GM19025 (cell line): ENCODE measurements at regions not wholly inside any gene's neighbourhood (a gene's known extent, or its start where the extent isn't known, plus 50 kb on each side); places are given as distances from the start of the nearest gene placed in this dataset.

Source experiments
- ATAC-seq: cut with Tn5 transposase; IDR thresholded peaks from one replicate; pipeline ENCODE4 v1.9.1; 2021; ENCODE audit warnings: mild to moderate bottlenecking, low read depth, moderate library complexity; ENCODE audit not compliant: unreplicated experiment

DNA sequence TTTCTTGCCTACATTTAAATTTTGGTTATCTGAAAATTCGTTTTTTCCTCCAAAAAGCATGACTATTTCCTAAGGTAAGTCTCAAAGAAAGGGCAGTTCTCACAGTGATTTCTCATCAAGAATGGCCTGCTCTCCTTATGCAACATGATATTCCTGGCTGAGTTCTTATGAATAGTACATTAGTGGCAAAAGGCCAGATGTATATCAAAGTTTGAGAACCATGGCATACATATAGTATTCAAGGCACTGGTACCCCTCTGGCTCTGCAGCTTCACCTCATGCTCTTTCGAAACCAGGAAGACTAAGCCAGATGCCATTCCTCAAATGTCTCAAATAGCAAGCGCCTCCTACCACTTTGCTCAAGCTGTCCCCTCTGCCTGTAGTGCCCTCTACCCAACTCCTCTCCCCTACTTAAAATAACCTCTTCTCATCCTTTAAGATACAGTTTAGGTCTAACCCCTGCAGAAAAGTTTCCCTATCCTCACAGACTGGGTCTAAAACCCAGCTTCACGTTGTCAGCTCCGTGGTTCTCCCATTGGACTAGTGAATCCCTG is 280.3 kb downstream of the HACE1 start:
- ATAC-seq, result no peak

DNA sequence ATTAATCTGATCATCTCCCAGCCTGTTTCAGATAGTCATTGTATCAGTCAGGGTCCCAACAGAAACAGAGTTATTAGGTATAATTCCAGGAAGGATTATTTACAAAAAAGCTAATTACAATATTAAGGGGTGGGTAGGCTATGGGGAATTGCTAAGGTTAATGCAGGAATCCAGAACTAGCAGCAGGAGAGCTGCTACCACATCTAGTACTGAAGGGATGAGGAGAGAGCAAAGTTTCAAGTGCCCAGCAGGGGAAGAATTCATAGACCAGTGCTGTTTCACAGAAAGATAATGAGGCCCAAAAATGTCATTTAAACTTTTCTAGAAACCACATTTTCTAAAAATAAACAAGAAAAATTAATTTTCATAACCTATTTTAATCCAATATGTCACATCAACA is 284.2 kb downstream of the HACE1 start:
- no peak for ATAC-seq

- ATAC-seq, result no peak
Observed at GRCh38 chr6:104574135-104574750, 285.5 kb downstream of the HACE1 start.

DNA sequence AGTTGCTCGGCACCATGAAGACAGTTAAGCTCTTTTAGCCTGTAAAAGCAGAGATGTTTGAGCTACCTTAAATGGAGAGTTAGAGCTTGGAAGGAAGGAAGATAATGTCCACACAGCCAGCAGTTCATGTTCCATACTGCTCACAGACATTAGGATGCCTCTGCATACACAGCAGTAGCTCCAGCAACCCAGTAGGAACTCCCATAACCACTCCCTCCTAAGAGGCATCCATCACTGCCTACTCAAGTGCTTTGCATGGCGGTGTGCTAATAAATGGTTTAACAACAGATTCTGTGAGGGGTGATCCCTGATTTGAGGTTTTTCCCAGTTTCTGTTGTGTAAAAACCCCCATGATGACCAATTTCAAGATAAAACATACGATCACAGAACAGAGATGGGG is 286.4 kb downstream of the HACE1 start:
- no peak for ATAC-seq

DNA sequence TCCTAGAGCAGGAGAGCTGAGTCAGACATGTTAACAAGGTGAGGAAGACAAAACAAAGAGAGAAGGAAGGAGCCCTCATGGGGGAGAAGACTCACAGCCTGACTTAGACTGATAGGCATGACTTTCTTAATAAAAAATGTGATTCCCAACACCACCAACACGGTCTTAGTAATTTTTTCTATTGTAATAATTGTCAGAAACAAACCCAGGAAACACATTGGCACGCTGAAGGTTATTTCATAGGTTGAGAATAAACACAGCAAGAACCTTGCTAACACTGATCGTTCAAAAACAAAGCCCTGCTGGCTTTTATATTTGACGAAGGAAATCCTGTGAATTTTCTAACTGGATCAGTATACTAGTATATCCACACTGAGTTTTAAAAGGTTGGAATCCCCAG is 286.8 kb downstream of the HACE1 start:
- ATAC-seq, result no peak

GRCh38 chr6:104566411-104566810 is 293.3 kb downstream of the HACE1 start:
- no peak for ATAC-seq

DNA sequence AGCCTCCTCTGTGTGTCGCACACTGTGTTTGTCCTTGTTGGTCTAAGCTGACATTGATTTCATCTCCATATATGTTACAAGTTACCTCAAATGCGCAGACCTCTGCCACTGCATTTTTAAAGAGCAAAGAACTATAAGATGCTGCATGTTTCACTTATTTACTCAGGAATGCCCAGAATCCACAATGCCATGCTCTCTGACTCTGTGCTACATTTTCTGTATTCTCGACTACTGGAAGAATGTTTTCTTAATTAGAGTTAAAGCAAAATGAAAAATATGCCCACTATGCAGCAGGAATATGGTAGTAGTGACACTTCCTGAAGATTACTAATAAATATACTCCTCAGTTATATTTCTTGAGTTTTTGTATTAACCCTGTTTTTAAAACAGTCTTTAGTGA is 296.4 kb downstream of the HACE1 start:
- ATAC-seq, result no peak

DNA sequence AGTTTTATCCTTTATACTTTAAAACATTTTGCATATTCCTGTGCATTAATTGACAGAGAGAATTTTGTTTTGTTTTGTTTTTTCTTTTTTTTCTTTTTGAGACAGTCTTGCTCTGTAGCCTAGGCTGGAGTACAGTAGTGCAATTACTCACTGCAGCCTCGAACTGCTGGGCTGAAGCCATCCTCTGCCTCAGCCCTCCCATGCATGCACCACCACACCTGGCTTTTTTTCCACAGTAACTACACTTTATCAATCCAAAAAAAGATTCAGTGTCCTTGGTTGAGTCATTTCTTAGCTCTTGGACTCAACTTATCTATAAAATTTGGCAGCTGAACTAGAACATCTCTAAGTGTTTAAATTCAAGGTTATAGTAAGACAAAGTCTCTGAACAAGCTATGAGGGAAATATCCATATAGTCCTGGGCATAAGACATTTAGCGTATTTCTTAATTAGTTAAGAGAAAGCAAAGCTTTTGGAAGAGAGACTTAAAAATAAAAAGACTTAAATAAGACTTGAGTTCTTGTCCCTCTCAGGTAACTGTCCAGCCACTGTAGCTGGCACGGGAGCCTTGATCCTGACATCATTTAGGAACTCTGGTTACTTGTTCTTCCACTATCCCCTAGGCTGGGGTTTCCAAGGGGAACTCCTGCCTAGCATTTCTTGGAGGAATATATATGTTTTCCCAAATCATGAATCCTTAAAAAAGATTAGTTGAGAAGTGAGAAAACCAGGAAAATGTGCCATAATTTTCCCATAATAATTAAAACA is 300.1 kb downstream of the HACE1 start:
- no peak for ATAC-seq

DNA sequence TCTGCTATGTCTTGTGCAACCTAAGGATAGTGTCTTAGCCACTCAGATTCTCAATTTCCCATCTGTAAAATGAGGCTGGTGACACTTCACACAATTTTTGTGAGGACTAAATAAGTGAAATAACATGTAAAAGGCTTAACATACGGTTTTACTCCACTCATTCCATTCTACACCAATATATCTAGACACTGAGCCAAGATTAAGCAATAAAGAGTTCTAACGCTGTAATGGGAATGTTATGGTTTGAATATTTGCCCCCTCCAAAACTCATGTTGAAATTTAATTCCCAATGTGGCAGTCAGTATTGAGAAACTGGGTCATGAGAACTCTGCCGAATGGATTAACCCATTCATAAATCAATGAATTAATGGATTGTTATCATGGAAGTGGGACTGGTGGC is 301.0 kb downstream of the HACE1 start:
- no peak for ATAC-seq

- no peak for ATAC-seq
Observed at GRCh38 chr6:104548297-104548696, 311.4 kb downstream of the HACE1 start.

DNA sequence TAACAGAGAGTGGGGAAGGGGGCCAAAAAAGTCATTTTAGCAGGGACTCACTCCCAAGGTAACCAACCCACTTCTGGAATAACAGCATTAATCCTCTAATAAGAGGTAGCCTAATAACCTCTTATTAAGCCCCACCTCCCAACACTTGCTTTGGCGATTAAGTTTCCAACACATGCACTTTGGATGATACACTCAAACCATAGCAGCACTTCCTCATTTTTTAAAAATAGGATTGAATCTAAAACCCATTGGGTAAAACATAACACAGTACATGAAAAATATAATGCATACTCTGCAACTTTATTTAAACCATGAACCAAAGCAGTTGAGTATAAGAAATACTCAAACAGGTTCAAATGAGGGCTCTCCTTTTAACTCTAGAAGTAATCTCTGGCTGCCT is 318.3 kb downstream of the HACE1 start:
- ATAC-seq, result no peak

- ATAC-seq, result no peak
Observed at GRCh38 chr6:104540743-104541142, 319.0 kb downstream of the HACE1 start.

DNA sequence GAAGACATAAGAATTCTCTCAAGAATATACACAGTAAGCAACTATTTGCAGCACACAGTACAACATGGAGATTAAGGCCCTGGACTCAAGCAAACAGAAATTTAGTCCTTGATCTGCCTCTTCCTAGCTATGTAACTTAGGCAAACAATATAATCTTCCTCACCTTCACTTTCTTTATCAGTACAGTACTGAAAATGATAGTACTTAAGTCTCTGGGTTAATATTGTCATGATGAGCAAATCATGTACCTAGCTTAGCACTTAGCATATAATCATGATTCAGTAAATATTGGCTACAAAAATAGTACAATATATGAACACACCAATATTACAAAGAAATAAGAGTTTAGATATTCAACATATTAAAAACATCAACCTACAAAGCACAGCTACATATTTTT is 320.5 kb downstream of the HACE1 start:
- ATAC-seq, result no peak

GRCh38 chr6:104537872-104538271 is 321.8 kb downstream of the HACE1 start:
- ATAC-seq, result no peak

DNA sequence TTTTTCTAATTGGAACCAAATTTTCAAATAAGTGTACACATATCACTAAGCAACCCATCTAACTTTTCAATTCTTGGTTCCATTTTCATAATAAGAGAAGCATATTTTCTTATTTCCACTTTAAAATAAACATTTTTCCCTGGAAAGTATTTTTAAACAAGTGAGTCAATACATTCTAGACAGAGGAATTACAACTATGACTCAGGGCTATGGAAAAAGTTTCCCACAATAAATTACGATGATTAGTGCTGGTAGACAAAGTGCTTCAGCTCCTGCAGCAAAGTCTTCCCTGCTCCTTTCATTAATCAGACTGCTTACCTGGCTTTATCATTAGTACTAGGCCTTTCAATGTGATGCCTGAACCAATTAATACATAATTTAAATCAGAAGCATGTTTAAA is 322.5 kb downstream of the HACE1 start:
- no peak for ATAC-seq

- ATAC-seq, result no peak
Observed at GRCh38 chr6:104532462-104532861, 327.3 kb downstream of the HACE1 start.

GRCh38 chr6:104531646-104532045 is 328.1 kb downstream of the HACE1 start:
- no peak for ATAC-seq

- ATAC-seq, result no peak
Observed at GRCh38 chr6:104527761-104528415, 331.8 kb downstream of the HACE1 start.

- ATAC-seq, result no peak
Observed at GRCh38 chr6:104527311-104527710, 332.4 kb downstream of the HACE1 start.

DNA sequence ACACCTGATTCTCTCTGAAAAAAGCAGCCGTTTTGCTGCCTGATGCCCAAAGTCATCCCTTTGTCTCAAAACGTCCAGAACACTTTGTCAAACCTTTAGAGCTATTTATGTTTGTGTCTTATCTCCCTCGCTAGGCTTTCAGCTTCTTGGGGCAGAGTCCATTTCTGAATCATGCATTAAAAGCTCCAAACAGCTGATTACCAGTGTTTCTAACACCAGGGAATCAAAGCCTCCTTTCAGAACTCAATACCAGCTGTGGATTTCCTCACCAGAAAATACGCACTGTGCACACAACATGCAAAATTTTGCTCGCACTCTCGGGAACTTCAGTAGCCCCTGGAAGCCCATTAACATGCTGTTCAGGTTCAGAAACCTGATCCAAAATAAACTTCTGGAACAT is 333.3 kb downstream of the HACE1 start:
- ATAC-seq, result no peak

DNA sequence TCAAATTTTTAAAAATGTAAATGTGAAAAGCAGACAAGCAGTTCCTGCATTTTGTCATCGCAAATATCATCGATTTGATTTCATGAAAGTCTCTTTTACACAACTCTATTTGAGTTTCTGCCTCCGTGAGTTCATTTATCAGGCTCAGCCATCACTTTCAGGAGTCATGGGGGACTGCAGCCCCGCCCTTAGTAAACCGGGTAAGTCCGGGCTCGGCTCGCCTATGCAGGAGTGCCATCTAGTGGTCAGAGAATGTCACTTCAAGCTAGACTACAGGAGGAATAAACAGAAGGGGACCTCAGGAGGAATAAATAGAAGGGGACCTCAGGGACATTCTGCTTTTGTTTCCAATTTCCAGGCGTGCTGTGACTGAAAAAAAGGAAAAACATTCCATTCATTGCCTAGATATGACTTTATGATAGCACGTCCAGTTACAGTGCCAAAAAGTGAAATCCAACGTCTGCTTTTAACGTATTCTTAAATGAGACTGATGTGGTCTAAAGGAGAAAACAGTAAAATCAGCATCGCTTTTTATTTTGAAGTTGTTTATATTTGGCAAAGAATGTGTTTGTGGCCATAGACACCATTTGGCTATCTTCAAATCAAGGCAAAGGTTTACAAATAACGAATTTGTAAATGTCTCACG is 333.9 kb downstream of the HACE1 start:
- peak; percentile 98 for ATAC-seq
